Panc1 (cell line): ENCODE measurements at regions not wholly inside any gene's neighbourhood (a gene's known extent, or its start where the extent isn't known, plus 50 kb on each side); places are given as distances from the start of the nearest gene placed in this dataset.

Source experiments
- POLR2AphosphoS5 ChIP-seq: IDR thresholded peaks from 2 replicates; pipeline ENCODE4 v1.6.1; 2012; ENCODE audit warnings: mild to moderate bottlenecking, low read depth, low read length, moderate library complexity
- TCF7L2 ChIP-seq: IDR thresholded peaks from 2 replicates; pipeline ENCODE4 v1.6.1; 2011; ENCODE audit warnings: mild to moderate bottlenecking, low read depth, low read length, inconsistent platforms
- TF ChIP-seq, protein P1 (sequence below): fragments of 450-650 bp; IDR thresholded peaks from 2 replicates; pipeline ENCODE4 v1.5.1; 2017; ENCODE audit warnings: mild to moderate bottlenecking

DNA sequence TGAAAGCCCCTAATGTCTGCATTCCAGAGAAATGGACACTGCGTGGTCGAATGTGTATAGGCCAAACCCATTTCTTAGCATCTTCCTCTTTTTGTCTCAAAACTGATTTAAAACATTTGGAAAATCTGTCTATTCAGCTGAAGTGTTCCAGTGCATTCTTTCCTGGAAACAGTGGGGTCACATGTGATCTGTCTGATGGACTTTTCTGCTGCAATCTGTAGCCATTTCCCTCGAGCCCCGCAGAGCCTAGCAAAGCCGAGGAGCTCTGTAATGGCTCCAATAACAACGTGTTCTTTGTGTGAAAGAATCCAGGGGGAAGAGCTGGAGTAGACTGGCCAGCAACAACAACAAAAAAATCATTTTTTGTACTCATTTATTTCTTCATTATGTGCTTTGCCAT lies 329.3 kb downstream of the BARHL2 start:
- TF ChIP-seq, protein P1, sequence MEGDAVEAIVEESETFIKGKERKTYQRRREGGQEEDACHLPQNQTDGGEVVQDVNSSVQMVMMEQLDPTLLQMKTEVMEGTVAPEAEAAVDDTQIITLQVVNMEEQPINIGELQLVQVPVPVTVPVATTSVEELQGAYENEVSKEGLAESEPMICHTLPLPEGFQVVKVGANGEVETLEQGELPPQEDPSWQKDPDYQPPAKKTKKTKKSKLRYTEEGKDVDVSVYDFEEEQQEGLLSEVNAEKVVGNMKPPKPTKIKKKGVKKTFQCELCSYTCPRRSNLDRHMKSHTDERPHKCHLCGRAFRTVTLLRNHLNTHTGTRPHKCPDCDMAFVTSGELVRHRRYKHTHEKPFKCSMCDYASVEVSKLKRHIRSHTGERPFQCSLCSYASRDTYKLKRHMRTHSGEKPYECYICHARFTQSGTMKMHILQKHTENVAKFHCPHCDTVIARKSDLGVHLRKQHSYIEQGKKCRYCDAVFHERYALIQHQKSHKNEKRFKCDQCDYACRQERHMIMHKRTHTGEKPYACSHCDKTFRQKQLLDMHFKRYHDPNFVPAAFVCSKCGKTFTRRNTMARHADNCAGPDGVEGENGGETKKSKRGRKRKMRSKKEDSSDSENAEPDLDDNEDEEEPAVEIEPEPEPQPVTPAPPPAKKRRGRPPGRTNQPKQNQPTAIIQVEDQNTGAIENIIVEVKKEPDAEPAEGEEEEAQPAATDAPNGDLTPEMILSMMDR: no peak
- TF ChIP-seq TCF7L2 (no peak), POLR2AphosphoS5 (no peak)
